Ishikawa (cell line): ENCODE measurements at regions not wholly inside any gene's neighbourhood (a gene's known extent, or its start where the extent isn't known, plus 50 kb on each side); places are given as distances from the start of the nearest gene placed in this dataset.

Experiments
- RAD21 ChIP-seq: IDR thresholded peaks from 2 replicates; pipeline ENCODE4 v1.6.1; 2012; ENCODE audit warnings: low read depth
- TAF1 ChIP-seq: IDR thresholded peaks from 2 replicates; pipeline ENCODE4 v1.6.1; 2012; ENCODE audit warnings: low read depth, mild to moderate bottlenecking
- ZBTB7A ChIP-seq: IDR thresholded peaks from 2 replicates; pipeline ENCODE4 v1.6.1; 2012; ENCODE audit warnings: low read depth

- no peak for TF ChIP-seq RAD21
- TF ChIP-seq ZBTB7A: no peak
- TF ChIP-seq TAF1: no peak
These were observed 233.7 kb downstream of the FOXA2 start for GRCh38 chr20:22350624-22351023.
